NCI-H2107 (cell line): ENCODE measurements at regions not wholly inside any gene's neighbourhood (a gene's known extent, or its start where the extent isn't known, plus 50 kb on each side); places are given as distances from the start of the nearest gene placed in this dataset.

ENCODE experiments used
- DNase-seq: peaks from one replicate; lab custom pipeline; 2025; lab: John Stamatoyannopoulos, UW

DNA sequence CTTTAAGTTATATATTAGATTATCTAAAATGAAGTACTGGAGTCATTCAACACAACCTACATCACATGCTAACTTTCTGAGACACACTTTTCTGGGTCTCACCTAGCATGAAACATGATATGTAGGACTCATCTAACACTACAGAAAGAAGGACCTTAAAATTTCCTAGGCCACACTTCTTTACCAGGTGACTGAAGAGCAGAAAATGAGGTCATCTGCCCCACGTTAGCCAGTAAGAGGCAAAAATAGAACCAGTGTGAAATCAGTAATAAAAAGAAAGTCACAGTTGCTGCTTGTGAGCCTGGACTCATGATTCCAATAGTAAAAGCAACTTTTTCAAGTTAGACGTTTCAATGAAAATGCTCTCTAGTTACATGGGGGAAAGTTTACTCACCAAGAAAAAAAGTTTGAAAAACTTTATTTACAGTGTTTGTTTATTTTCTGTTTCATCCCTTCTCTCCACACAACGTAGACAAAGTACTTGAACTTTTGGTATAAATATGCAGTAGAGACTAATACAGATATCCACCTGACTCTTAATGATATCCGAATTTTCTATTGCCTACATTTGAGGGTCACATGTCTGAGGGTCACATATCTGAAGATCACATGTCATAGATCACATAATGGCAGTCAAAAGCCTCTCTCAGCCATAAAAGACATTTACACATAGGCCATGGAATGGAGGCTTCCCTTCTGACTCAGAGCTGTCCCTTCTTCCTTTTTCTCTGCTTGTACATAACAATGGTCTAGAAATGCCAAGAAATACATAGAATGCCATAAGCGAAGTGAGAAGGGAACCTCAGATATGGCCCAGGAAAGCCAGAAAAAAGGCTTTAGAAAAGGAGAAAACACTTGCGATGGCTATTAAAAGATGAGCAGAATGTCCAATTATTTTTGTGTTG is 362.9 kb downstream of the ZEB2 start:
- no peak for DNase-seq

DNA sequence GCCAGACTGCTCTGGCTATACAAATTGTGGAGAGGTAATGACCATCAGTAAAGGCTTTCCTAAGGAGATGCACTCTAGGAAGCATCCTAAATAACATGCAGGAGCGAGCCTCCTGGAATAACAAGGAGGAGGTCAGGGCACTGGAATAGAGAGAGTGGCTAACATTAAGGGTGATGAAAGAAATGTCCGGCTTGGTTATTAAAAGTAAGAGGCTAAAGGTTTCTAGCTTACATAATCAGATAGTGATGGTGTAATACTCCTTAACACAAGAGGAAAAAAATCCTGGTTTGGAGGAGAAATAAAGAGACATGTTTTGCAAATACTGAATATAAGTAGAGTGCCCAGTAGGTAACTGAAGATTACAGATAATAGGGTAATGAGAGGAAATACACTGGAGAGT is 365.7 kb downstream of the ZEB2 start:
- no peak for DNase-seq

DNA sequence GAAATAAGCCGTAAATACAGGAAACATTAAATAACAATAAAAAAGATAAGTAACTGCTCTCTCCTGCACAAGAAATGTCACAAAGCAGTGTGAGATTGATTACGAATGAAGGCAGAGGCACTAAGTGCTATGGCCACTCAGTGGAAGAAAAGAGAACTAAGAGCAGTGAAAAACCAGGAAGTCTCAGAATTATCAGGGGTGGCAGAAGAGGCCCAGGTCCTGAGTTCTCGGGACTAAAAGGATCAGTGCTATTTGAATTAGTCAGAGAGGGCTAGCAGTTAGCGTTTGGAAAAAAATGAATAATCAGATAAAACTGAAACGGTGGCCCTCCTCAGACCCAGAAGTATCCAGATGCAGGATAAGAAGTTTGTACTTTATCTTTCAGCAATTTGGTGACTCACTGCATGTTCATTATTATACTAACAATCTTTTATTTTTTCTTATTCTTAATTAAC is 367.1 kb downstream of the ZEB2 start:
- DNase-seq, result no peak

GRCh38 chr2:144151851-144152250 is 368.1 kb downstream of the ZEB2 start:
- DNase-seq, result no peak

DNA sequence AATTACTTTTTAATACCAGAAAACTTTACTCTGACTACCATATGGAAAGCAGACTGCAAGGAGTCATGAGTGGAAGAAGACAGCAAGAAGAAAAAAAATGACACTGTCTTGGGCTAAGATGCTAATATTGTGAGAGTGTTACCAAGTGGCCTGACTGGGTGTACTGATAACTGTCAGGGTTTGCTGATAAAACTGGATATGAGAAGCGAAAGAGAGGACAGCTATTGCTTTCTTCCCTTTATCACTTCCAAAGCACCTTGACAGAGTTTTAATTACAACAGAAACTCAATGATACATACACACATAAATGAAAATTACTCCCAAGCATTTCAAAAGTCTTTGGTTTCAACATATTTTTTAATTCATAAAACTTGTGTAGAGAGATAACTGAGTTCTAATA is 368.5 kb downstream of the ZEB2 start:
- no peak for DNase-seq

DNA sequence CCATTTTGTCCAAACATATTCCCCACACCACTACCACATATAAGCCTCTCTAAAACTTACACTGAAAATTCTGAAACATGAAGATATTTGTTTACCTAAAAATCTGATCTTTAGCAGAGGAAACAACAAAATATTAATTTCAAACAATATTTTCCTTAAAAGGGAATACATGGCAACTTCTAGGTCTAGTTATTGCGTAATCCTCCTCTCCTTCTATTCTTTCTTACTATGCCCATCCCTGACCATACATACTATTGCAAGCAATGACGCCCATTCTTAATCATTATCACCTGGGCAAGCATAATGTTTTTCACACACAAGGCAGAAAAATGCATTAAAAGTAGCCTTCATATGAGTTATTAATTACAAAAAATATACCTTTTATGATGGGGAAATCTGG is 372.6 kb downstream of the ZEB2 start:
- DNase-seq, result no peak

DNA sequence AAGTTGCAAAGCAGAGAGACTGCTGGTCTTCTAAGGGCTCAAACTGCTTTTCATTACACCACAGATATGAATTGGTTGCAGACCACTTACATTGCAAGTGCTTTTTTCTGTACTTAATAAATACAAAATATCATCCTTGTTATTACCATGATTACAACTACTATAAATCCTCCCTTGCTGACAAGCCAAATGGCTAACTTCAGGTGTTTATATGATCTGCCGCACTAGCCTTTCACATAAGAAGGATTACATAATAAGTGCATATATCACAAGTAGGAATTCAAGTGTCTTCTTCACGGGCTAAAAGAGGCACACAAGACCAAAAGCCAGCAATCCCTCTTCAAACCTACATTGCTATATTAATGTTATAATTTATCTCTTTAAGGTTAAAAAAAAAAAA is 373.0 kb downstream of the ZEB2 start:
- DNase-seq, result no peak

DNA sequence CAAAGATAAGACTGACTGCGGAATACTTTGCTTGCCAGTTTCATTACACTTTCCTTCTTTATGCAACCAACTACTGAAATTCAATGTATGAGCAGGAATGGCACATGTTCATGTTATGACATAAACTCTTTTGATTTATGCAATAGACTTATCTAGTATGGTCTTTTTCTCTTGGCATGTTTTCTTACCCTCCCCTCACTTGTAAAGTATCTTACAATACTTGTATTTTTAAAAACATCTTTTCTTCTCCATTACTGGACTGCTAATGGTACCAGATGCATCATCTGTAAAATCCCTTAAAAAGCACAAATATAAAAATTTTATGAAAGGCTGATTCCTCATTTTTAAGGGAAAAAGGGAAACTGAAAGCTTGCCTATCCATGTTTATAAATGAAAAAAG is 373.8 kb downstream of the ZEB2 start:
- DNase-seq, result no peak

- DNase-seq, result no peak
These were observed 376.4 kb downstream of the ZEB2 start for GRCh38 chr2:144143294-144144151.

- DNase-seq, result no peak
These were observed 379.0 kb downstream of the ZEB2 start for GRCh38 chr2:144140891-144141290.

GRCh38 chr2:144137705-144138428 is 382.1 kb downstream of the ZEB2 start:
- DNase-seq, result no peak

- DNase-seq, result no peak
These were observed 382.6 kb downstream of the ZEB2 start for GRCh38 chr2:144137272-144137671.

DNA sequence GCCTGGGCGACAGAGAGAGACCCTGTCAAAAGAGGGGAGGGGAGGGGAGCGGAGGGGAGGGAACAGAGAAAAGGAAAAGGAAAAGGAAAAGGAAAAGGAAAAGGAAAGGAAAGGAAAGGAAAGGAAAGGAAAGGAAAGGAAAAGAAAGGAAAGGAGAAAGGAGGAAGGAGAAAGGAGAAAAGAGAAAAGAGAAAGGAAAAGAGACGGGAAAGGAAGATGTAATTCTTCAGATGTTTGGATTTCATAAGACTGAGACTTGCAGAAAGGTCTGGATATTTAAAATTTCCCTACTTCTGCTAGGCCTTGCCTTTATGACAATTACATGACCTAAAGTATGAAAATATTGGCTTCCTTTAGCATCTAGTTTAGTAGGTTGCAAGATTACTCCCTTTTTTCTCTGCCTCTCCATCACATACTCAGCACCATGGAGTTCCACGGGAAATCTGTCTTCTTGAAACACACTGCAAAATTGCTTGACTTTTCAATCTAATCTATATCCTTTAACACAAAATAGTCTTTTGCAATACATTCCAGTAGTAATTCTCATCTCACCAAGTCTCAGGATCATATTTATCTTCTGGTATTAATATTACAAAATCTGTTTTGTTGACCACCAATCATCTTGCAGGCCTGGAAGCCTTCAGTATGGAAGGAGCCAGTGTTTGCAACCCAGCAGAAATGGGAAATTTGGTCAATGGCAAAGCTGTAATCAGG is 383.5 kb downstream of the ZEB2 start:
- no peak for DNase-seq

DNA sequence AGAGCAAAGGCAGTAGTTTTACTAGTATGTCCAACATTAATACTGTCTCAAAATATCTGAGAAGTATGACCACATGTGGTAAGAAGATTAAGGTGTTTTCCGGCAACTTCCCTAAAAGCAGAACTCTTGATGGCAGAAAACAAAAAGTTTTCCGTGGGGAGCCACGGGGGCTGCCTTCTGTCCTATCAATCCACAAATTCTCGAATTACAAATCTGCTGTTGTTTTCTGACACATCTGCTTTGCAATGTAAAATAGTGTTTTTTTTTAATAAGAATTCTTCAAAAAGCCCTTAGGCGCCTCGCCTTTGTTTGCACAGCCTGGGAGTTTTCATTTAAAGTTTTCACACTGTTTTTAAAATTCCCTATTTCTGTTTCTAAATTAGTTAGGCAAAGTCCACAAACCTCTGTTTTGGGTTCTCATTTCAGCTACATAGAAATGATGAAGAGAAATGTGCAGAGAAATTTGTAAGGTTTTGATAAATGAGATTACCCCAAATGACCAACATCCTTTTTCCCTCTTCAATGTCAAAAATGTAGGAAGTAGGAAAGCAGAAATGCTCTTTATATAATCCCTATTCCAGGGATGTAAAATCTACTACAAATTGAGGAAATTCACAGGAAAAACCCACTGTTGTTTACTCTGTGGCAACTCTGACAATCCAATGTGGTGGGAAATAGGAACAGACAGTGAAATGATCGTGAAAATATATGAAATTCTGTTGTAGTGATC is 385.8 kb downstream of the ZEB2 start:
- DNase-seq, result no peak

DNA sequence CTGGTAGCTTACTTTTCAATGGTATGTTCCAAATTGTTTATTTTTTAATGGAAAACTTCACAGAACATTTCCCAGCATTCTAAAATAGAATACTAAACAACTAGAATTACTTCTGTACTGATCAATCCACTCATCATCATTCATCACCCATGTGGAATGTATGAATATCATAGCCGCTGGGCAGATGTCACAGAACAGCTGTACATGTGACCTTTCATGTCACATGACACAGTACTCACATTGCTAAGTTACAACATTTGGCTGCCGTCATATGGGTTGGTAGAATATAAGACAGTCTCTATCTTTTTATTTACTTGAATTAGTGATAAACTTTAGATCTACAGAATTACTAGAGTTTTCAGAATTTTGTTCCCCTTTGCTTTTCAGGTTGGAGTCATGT is 387.6 kb downstream of the ZEB2 start:
- no peak for DNase-seq

DNA sequence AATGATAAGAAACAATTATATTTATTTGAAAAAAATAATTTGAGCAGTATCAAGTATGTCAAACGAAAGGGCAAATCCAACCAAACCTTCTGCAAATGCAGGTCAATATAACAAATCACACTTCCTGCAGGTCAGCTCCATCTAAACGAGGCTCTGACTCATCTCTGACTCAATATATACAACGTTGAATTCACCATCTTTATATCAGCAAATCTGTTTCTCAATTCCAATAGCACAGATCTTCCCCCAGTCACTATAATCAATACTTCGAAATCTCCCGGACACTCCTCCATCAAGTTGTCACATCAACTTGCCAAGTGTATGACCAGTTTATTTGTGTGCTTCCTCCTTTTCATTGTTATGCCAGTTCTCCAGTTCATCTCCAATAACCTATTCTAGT is 388.9 kb downstream of the ZEB2 start:
- no peak for DNase-seq

DNA sequence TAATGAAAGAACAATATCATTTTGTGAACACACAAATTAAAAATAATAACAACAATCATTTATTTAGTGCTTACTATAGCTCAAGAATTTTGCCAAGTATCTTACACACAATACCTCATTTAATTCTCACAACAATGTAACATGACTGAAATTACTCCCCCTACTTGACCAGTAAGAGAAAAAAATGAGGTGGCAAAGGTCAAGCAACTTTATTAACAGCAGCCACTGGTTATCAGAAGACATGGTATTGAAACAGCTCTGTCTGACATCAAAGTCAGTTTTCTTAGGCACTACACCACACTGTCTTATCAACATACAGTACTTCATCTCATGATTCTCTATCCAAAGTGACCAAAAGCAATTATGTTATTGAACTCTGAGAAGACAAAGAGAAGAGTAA is 389.4 kb downstream of the ZEB2 start:
- DNase-seq, result no peak

- no peak for DNase-seq
These were observed 391.7 kb downstream of the ZEB2 start for GRCh38 chr2:144128130-144128746.

DNA sequence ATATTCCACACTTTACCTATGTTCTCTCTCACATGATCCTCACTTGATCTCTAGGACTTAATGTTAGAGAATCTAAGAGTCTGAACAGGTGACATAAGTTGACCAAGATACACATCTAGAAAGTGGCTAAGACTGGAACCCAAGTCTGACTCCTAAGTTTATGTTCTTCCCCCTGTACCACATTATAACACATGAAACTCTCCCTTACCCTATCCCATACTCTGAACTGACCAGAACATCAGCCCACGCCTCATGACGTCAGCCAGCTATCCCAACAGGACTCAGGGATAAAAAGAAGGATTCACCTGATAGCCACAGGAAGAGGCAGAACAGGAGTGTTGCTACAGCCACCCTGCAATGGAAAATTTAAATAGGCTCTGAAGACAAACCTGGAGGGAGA is 392.2 kb downstream of the ZEB2 start:
- DNase-seq, result no peak

- no peak for DNase-seq
These were observed 393.6 kb downstream of the ZEB2 start for GRCh38 chr2:144126302-144126701.

- no peak for DNase-seq
These were observed 394.2 kb downstream of the ZEB2 start for GRCh38 chr2:144125751-144126150.
